IMR-90 (cell line): ENCODE measurements at regions not wholly inside any gene's neighbourhood (a gene's known extent, or its start where the extent isn't known, plus 50 kb on each side); places are given as distances from the start of the nearest gene placed in this dataset.
A peak's percentile ranks its signal among the peaks of the same experiment; 100 is the strongest.
"Not testable (repeated sequence)": the region's sequence is repeated elsewhere in the genome, so short reads cannot be mapped to it uniquely, and the experiment has no call there.

Experiments used
- ATAC-seq: fragments of 200-7000 bp; cut with Tn5 transposase; 2 replicates; pipeline ENCODE4 v1.9.1; 2020; ENCODE audit warnings: low read depth, mild to moderate bottlenecking, moderate library complexity
- BruUV-seq: library from RNA; stranded (reverse); fragments of 400-500 nt; replicated peaks from 2 replicates; lab custom pipeline; 2021; lab: Mats Ljungman, UMichigan
- CTCF ChIA-PET: fragments of 300-600 bp; formaldehyde crosslinking; extraction: SDS; loops from one replicate; lab custom pipeline; 2021; ENCODE audit warnings: antibody characterized with exemption; lab: Yijun Ruan, JAX
- POLR2A ChIA-PET: fragments of 300-600 bp; sonication (Branson Sonifier 250); formaldehyde crosslinking; loops from one replicate; lab custom pipeline; 2022; ENCODE audit warnings: antibody characterized with exemption; ENCODE audit not compliant: unreplicated experiment; lab: Charles Lee
- DNase-seq: peaks from one replicate; pipeline ENCODE4 v3.0.0; 2013
- H2AFZ ChIP-seq: replicated peaks from 2 replicates; pipeline ENCODE3; 2013; ENCODE audit warnings: low read length, mild to moderate bottlenecking; ENCODE audit not compliant: poor library complexity
- H2AK5ac ChIP-seq: 2 replicates; pipeline ENCODE4 v1.6.1; 2013; ENCODE audit warnings: low read depth, low read length, inconsistent platforms
- H2AK9ac ChIP-seq: replicated peaks from 2 replicates; pipeline ENCODE3; 2013; ENCODE audit warnings: mild to moderate bottlenecking, low read depth, low read length, moderate library complexity; ENCODE audit not compliant: poor library complexity
- H2BK120ac ChIP-seq: 2 replicates; pipeline ENCODE4 v1.6.1; 2013; ENCODE audit warnings: low read depth, low read length, inconsistent platforms
- H2BK15ac ChIP-seq: 3 replicates; pipeline ENCODE4 v1.6.1; 2013; ENCODE audit warnings: low read depth, low read length, inconsistent platforms
- H2BK20ac ChIP-seq: 2 replicates; pipeline ENCODE4 v1.6.1; 2013; ENCODE audit warnings: low read depth, mild to moderate bottlenecking, inconsistent platforms, low read length, moderate library complexity
- H2BK5ac ChIP-seq: 2 replicates; pipeline ENCODE4 v1.6.1; 2013; ENCODE audit warnings: mild to moderate bottlenecking, low read depth, low read length, inconsistent platforms; ENCODE audit not compliant: poor library complexity, severe bottlenecking
- H3K14ac ChIP-seq: replicated peaks from 2 replicates; pipeline ENCODE4 v1.6.1; 2013; ENCODE audit warnings: low read depth, low read length, inconsistent platforms
- H3K18ac ChIP-seq: 2 replicates; pipeline ENCODE4 v1.6.1; 2013; ENCODE audit warnings: low read depth, low read length, control low read depth
- H3K23ac ChIP-seq: 2 replicates; pipeline ENCODE4 v1.6.1; 2013; ENCODE audit warnings: low read depth, low read length, inconsistent platforms
- H3K27ac ChIP-seq: 2 replicates; pipeline ENCODE4 v1.5.1; 2013; ENCODE audit warnings: mild to moderate bottlenecking, control low read depth, low read length; ENCODE audit not compliant: insufficient read depth
- H3K27me3 ChIP-seq: 2 replicates; pipeline ENCODE4 v1.6.1; 2013; ENCODE audit warnings: low read length; ENCODE audit not compliant: control insufficient read depth, insufficient read depth
- H3K36me3 ChIP-seq: 2 replicates; pipeline ENCODE4 v1.6.1; 2013; ENCODE audit warnings: low read length, mixed read lengths; ENCODE audit not compliant: control insufficient read depth, insufficient read depth
- H3K4ac ChIP-seq: 2 replicates; pipeline ENCODE4 v1.6.1; 2013; ENCODE audit warnings: low read depth, low read length, inconsistent platforms
- H3K4me1 ChIP-seq: 2 replicates; pipeline ENCODE4 v1.6.1; 2013; ENCODE audit warnings: low read length, mixed read lengths; ENCODE audit not compliant: control insufficient read depth, insufficient read depth
- H3K4me2 ChIP-seq: 2 replicates; pipeline ENCODE4 v1.6.1; 2013; ENCODE audit warnings: low read depth, mild to moderate bottlenecking, control low read depth, low read length, moderate library complexity
- H3K4me3 ChIP-seq: 2 replicates; pipeline ENCODE4 v1.5.1; 2013; ENCODE audit warnings: low read depth, mild to moderate bottlenecking, control low read depth, low read length, moderate library complexity; ENCODE audit not compliant: insufficient read depth
- H3K56ac ChIP-seq: 2 replicates; pipeline ENCODE4 v1.6.1; 2013; ENCODE audit warnings: low read length, inconsistent platforms; ENCODE audit not compliant: insufficient read depth; ENCODE audit errors: extremely low read depth
- H3K79me1 ChIP-seq, 2 experiments: 2 replicates each; pipeline ENCODE4 v1.6.1; 2013; ENCODE audit warnings: low read length in 2 of 2, inconsistent platforms in 1 of 2, low read depth in 1 of 2
- H3K9ac ChIP-seq: 2 replicates; pipeline ENCODE4 v1.6.1; 2013; ENCODE audit warnings: low read depth, low read length, control low read depth
- H3K9me1 ChIP-seq: 2 replicates; pipeline ENCODE4 v1.6.1; 2013; ENCODE audit warnings: low read length, inconsistent platforms; ENCODE audit not compliant: insufficient read depth
- H3K9me3 ChIP-seq: 2 replicates; pipeline ENCODE4 v1.6.1; 2013; ENCODE audit warnings: low read length; ENCODE audit not compliant: control insufficient read depth, insufficient read depth
- H4K20me1 ChIP-seq: 2 replicates; pipeline ENCODE4 v1.6.1; 2013; ENCODE audit warnings: low read length, inconsistent platforms; ENCODE audit not compliant: insufficient read depth
- H4K5ac ChIP-seq: 2 replicates; pipeline ENCODE4 v1.6.1; 2013; ENCODE audit warnings: mild to moderate bottlenecking, low read depth, low read length, control low read depth
- H4K8ac ChIP-seq, 2 experiments: 2 replicates each; pipeline ENCODE4 v1.6.1; 2013; ENCODE audit warnings: low read depth in 2 of 2, low read length in 2 of 2, control low read depth in 1 of 2, inconsistent platforms in 1 of 2
- H4K91ac ChIP-seq: 2 replicates; pipeline ENCODE4 v1.6.1; 2013; ENCODE audit warnings: low read depth, low read length, inconsistent platforms; ENCODE audit not compliant: insufficient read depth
- NFE2L2 ChIP-seq: fragments of 150-350 bp; IDR thresholded peaks from 2 replicates; pipeline ENCODE4 v1.6.1; 2016; ENCODE audit warnings: low read depth, mild to moderate bottlenecking, low read length
- WGBS, 2 experiments: methylation state at CpG; one replicate each; pipeline versions ENCODE4 v1.1.5 to v1.1.7; 2013; ENCODE audit warnings: missing lambda C conversion rate in 2 of 2; ENCODE audit not compliant: insufficient read length in 1 of 2; ENCODE audit errors: extremely low coverage in 2 of 2; 5-methylcytosine and 5-hydroxymethylcytosine counted together
- dilution Hi-C: fragments of 300-500 bp; cut with HindIII; formaldehyde crosslinking; loops from one replicate; pipeline ENCODE4 v1.14.3; 2018; ENCODE audit warnings: low sequenced_read_pairs; ENCODE audit not compliant: unreplicated experiment
- in situ Hi-C: fragments of 300-500 bp; cut with MboI; formaldehyde crosslinking; loops from 3 replicates; pipeline ENCODE4 v1.14.3; 2019; ENCODE audit warnings: low sequenced_read_pairs, inconsistent platforms, mixed read lengths
- intact Hi-C: fragments of 100-400 bp; cut with micrococcal nuclease; formaldehyde crosslinking; loops from 2 replicates; pipeline ENCODE4 v1.10.0; 2022

GRCh38 chr2:75375646-75376582, 176.6 kb upstream of the TACR1 start (continued):
- no peak for TF ChIP-seq NFE2L2

- H4K8ac ChIP-seq, H4K5ac ChIP-seq, H3K36me3 ChIP-seq, H3K56ac ChIP-seq, H2AFZ ChIP-seq, H3K23ac ChIP-seq, H2BK15ac ChIP-seq, H3K18ac ChIP-seq, POLR2A ChIA-PET, H3K9me1 ChIP-seq, H3K4me1 ChIP-seq, H3K4ac ChIP-seq, H2BK5ac ChIP-seq, H4K91ac ChIP-seq, BruUV-seq, H3K4me2 ChIP-seq, H3K9me3 ChIP-seq, H3K79me1 ChIP-seq, intact Hi-C loops, CTCF ChIA-PET, H2BK120ac ChIP-seq, H3K9ac ChIP-seq, H3K27ac ChIP-seq, H3K27me3 ChIP-seq, H2AK9ac ChIP-seq, in situ Hi-C loops, H3K4me3 ChIP-seq, H2BK20ac ChIP-seq, dilution Hi-C loops, H4K20me1 ChIP-seq: not testable (repeated sequence)
- Histone ChIP-seq H2AK5ac (peak overlapping the region; percentile 9; the same call in 1 of the 2 replicates), H3K14ac (0 out of 2 replicates have a peak overlapping the region, but pooled peaks have one; percentile 5)
- ATAC-seq (peak; percentile 56), DNase-seq (peak; percentile 38)
- WGBS, 2 experiments = no CpG with 5 or more reads among the region's 6 CpGs
Measured at GRCh38 chr2:75374414-75374957, 175.2 kb upstream of the TACR1 start.
